AG09319 (cell line): ENCODE measurements at regions not wholly inside any gene's neighbourhood (a gene's known extent, or its start where the extent isn't known, plus 50 kb on each side); places are given as distances from the start of the nearest gene placed in this dataset.
"Not testable (repeated sequence)": the region's sequence is repeated elsewhere in the genome, so short reads cannot be mapped to it uniquely, and the experiment has no call there.

Experiments
- DNase-seq: peaks from one replicate; pipeline ENCODE4 v3.0.0-alpha.2; 2010; ENCODE audit warnings: low read depth; ENCODE audit errors: extremely low read depth
- TF ChIP-seq, protein P1 (sequence below): IDR thresholded peaks from 2 replicates; pipeline ENCODE4 v1.5.1; 2011; ENCODE audit warnings: low read depth, mild to moderate bottlenecking, inconsistent platforms, low read length, moderate library complexity

- TF ChIP-seq, protein P1, sequence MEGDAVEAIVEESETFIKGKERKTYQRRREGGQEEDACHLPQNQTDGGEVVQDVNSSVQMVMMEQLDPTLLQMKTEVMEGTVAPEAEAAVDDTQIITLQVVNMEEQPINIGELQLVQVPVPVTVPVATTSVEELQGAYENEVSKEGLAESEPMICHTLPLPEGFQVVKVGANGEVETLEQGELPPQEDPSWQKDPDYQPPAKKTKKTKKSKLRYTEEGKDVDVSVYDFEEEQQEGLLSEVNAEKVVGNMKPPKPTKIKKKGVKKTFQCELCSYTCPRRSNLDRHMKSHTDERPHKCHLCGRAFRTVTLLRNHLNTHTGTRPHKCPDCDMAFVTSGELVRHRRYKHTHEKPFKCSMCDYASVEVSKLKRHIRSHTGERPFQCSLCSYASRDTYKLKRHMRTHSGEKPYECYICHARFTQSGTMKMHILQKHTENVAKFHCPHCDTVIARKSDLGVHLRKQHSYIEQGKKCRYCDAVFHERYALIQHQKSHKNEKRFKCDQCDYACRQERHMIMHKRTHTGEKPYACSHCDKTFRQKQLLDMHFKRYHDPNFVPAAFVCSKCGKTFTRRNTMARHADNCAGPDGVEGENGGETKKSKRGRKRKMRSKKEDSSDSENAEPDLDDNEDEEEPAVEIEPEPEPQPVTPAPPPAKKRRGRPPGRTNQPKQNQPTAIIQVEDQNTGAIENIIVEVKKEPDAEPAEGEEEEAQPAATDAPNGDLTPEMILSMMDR, result no peak
- no peak for DNase-seq
Observed at GRCh38 chr4:60384516-60384915, 815.6 kb upstream of the ADGRL3 start.

DNA sequence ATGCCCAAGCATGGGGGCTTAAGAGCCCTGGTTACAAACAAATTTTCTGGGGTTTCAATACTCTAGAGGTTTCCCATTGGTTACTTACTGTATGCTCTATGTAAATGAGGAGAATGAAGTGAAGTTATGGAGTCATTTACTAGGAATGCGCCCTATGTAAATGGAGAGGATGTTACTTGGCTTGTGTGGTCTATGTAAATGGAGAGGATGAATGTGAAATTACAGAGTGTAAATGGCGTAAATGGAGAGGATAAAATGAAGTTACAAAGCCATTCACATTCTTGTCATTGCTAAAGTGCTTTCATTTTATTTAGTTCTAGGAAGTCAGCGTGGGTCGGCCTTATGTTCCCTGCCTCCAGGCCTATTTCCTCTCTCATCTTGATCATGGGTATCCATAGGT, 810.5 kb upstream of the ADGRL3 start:
- DNase-seq, result no peak

DNA sequence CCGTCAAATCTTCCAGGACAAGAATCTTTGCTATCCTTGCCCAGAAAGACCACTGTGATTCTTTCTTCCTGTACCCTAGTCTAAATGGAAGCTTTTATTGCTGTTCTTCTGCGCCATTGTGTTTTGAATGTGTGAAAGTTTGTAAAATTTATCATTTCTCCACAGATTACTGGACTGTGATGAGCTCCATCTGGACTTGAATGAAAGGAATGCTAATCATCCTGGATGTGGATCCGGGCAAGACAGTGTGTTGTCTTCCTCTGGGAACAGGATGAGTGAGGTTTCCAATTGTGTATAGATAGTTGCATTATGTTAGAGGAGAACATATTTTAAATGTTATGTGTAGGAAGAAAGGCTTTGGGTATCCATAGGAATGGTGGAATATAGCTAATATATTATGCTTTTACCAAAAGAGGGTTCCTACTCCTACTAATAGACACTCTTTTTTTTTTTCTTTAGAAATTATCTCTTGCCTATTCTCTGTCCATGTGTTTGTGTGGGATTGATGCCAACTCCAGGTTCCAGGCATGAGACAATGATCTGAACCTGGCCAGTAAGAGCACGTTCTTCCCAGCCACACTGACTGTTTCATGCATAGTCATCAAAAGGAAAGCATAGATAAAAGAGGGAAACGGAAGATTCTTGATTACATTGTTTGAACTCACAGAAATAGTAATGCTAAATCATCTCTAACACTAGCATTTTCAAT, 803.6 kb upstream of the ADGRL3 start:
- TF ChIP-seq, protein P1, result no peak
- no peak for DNase-seq

More for the DNA sequence above, 810.5 kb upstream of the ADGRL3 start:
- TF ChIP-seq, protein P1, result no peak

GRCh38 chr4:60400593-60400992, 799.5 kb upstream of the ADGRL3 start:
- TF ChIP-seq, protein P1, result no peak
- no peak for DNase-seq

- TF ChIP-seq, protein P1, result no peak
Observed at GRCh38 chr4:60404027-60404426, 796.1 kb upstream of the ADGRL3 start.

GRCh38 chr4:60422439-60422838, 777.7 kb upstream of the ADGRL3 start:
- TF ChIP-seq, protein P1, result no peak
- no peak for DNase-seq

More at GRCh38 chr4:60404027-60404426, 796.1 kb upstream of the ADGRL3 start:
- no peak for DNase-seq

- DNase-seq, result not testable (repeated sequence)
Observed at GRCh38 chr4:60423573-60424184, 776.4 kb upstream of the ADGRL3 start.
